ENCODE measurements at regions not wholly inside any gene's neighbourhood (a gene's known extent, or its start where the extent isn't known, plus 50 kb on each side); places are given as distances from the start of the nearest gene placed in this dataset.

DNA sequence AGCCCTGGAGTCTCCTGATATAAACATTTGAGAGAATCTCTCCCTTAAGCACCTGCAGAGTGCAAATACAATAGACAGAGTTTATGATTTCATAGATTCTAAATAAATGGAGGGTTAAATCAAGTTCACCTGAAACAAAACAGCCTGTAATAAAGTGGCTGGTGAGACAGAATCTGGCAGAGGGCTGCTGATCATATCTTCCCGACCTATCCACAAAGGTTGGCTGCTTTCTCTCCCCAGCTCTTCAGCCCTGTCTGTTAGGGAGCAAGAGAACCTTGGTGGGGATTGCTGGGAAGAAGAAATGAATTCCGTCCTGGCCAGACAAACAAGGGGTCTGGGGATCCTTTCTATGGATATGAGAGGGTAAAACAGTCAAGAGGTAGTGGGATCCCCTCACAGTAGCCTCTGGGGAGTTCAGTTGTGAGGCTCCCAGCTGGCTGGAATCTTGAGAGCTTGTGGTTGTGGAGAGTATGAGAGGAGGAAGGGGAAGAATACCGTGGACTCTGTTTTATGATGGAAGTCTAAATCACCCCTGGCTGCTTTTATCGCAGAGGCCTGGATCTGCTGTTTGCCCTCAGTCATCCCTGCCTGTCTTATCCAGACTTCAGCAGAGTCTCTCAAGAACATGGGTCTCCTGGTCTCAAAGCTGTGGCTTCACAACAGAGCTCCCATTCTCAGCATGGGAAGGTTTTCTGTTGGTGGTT lies 451.3 kb downstream of the NTRK3 start:
- DNase-seq (ENCODE audit: low read depth in 2 of 2) = no peak

DNA sequence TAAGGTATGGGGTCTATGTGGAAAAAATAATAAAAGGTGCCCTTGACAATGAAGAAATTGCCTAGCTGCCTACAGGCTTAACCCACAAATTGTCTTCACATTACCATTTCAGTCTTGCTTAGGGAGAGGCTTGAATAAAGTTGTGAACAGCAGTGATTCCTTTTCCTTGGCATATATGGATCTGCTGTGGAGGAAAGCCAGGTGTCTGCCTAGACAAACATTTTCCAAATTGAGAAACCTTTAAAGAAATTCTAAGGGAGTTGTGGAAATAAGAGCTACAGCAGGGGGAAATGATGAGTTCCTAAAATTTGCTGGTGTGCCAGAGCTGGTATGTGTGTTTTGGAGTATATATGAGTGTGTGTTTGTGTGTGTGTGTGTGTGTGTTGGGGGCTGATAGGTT lies 452.1 kb downstream of the NTRK3 start:
- no peak for DNase-seq (ENCODE audit: low read depth in 2 of 2)

GRCh38 chr15:87799838-87800237 lies 456.7 kb downstream of the NTRK3 start:
- no peak for DNase-seq (ENCODE audit: low read depth in 2 of 2)

DNA sequence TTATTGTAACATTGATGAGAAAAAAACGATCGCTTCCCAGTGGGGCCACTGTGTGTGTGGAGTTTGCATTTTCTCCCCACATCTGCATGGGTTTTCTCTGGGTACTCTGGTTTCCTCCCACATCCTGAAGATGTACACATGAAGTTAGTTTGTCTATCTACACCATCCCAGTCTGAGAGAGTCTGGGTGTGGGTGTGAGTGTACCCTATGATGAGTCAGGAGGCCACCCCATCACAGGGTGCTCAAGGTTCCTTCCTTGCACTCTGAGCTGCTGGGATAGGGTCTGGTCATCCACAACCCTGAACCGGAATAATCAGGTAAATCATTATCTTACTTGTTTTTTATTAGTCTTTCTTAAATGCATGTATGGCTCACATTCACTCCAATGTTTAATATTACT lies 457.1 kb downstream of the NTRK3 start:
- no peak for DNase-seq (ENCODE audit: low read depth in 2 of 2)

GRCh38 chr15:87793725-87794124 lies 462.8 kb downstream of the NTRK3 start:
- no peak for DNase-seq (ENCODE audit: low read depth in 2 of 2)

- no peak for DNase-seq (ENCODE audit: low read depth in 2 of 2)
Measured at GRCh38 chr15:87792250-87793040, 464.1 kb downstream of the NTRK3 start.

GRCh38 chr15:87781959-87782625 lies 474.4 kb downstream of the NTRK3 start:
- DNase-seq (ENCODE audit: low read depth in 2 of 2) = no peak

- DNase-seq (ENCODE audit: low read depth in 2 of 2) = no peak
Measured at GRCh38 chr15:87779746-87780145, 476.8 kb downstream of the NTRK3 start.

GRCh38 chr15:87778358-87778757 lies 478.2 kb downstream of the NTRK3 start:
- no peak for DNase-seq (ENCODE audit: low read depth in 2 of 2)

DNA sequence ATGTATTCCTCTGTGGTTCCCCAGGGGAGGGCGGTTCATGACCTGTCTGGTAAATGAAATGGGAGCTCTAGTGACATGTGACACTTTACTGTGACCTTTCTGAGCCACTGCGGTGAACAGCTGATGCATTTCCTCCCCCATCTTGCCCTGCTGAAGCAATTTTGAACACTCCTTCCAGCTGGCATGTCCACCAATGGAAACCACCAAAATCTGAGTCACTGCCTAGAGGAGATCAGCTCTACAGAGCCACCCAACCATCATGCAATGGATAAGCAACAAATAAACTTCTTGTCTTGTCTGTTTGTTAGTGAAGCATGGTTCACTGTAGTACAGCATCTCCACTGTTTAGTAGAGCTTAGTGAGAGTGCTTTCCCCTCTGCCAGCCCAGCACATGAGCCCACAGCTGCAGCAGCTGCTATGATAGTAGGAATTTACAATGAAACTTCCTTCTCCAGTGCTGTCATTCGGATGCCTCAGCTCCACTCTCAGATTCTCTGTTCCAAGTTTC lies 479.4 kb downstream of the NTRK3 start:
- no peak for DNase-seq (ENCODE audit: low read depth in 2 of 2)

DNA sequence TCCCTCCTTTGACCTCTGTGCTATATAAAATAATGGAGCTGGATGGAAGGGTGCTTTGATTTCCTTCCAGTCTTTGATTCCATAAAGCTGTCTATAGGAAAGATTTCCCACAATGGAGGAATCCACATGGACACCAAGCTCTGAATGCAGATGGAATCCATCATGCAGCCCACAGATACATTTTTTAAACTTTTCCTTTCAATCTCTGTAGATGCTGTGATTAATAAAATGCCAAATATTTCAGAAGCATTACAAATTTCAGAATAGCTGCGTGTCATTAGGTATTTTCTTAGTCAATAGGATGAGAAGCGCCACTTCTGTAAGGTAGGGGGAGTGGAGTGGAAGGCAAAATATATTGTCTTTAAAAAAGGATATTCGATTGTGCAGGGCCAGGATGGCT lies 489.0 kb downstream of the NTRK3 start:
- DNase-seq (ENCODE audit: low read depth in 2 of 2) = no peak

DNA sequence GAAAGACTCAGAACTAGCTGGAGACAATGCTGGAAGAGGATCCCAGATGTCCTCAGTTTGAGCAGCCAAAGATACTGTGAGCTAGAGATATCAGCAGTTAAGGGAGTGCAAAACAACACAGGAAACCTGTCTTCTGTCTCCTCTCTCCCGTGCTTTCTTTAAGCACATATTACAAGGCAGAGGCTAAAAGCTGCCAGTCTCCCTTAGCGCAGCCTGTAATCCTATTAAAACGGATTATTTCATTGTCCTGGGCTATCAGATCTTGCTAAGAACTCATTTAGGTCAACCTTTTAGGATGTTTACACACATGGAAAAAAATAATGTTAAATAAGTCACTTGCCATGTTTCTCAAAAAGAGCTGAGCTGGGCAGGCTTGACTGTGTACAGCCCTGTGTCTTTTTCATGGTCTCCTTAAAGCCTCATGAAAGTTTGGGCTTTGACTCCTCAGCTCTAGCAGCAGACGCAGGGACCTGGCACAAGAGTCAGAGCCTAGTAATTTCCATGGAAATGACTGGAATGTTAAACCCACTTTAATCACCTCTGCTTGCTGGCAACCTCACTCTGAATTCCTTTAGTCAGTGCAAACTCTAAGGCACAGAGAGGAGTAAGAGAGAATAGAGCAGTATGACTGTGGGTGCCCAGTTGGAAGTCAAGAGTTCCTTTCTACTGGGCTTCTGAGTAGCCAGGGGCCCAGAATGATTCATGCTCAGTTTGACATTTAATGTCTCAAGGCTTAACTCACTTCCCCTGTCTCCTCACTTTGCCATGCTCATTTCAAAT lies 491.9 kb downstream of the NTRK3 start:
- no peak for DNase-seq (ENCODE audit: low read depth in 2 of 2)

GRCh38 chr15:87763837-87764236 lies 492.7 kb downstream of the NTRK3 start:
- DNase-seq (ENCODE audit: low read depth in 2 of 2) = no peak

- DNase-seq (ENCODE audit: low read depth in 2 of 2) = no peak
Measured at GRCh38 chr15:87761736-87762509, 494.6 kb downstream of the NTRK3 start.

DNA sequence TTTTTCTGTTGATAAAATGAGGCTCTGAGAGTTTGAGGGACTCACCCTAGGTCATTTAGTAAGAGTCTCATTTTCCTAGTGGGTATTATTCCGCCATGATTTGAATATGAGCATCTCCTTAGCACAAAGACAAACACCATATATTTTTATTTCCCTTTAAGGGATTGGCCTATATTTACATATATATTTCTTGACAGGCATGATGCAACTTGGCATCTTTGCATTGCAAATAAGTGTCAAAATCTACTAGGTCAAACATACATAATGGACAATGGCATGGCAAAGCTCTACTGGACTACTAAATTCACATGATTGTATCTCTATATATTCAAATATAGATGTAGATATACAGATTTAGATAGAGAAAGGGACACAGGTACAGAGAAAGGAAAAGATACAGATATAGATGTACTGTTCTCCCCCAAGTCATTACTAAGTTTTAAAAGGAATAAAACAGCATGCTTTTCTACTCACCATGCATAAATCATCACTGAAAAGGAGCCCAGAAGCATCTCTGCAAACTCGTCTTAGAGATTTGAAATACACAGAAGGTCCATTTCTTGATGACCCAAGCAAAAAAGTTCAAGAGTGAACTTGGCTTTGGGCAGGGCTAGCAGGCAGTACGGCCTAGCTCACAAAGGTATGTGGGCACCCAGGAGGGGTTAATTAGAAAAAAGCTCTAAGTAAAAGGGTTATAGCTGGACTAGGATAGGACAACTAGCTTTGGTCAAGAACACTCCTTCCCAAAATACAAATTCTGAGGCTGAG lies 495.8 kb downstream of the NTRK3 start:
- DNase-seq (ENCODE audit: low read depth in 2 of 2) = no peak

DNA sequence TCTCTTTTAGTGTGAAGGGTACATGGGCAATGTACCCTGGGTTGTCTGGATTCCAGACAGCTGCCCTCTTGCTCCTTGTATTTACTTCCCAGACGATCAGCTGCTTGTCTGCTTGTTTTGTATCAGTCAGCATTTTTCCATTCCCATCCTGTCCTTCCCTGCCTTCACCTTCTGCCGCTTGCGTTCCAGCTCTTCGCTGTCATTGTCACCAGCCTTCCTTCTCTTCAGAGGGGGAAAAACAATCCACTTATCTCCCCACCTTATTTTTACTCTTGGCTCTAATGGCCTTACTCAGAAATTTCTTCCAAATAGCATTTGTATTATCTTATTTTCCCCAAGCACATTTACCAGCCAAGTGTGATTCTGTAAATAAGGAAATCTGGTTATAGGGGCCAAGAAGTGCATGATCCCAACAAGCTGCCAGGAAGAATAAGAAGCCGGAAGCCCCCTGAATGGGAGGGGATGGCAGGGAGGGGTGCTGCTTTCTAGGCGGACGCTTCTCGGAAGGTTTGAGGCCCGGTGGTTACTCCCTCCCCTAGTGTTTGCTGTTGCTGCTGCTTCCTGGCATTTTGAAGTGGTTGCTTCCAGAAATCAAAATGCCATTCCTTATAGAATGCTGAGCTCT lies 497.6 kb downstream of the NTRK3 start:
- DNase-seq (ENCODE audit: low read depth in 2 of 2) = no peak

- DNase-seq (ENCODE audit: low read depth in 2 of 2) = no peak
Measured at GRCh38 chr15:87757084-87757483, 499.5 kb downstream of the NTRK3 start.

GRCh38 chr15:87756072-87756471 lies 500.5 kb downstream of the NTRK3 start:
- DNase-seq (ENCODE audit: low read depth in 2 of 2) = no peak

- DNase-seq (ENCODE audit: low read depth in 2 of 2) = no peak
Measured at GRCh38 chr15:87755226-87755625, 501.3 kb downstream of the NTRK3 start.

GRCh38 chr15:87753539-87753938 lies 503.0 kb downstream of the NTRK3 start:
- no peak for DNase-seq (ENCODE audit: low read depth in 2 of 2)
